ENCODE measurements at regions not wholly inside any gene's neighbourhood (a gene's known extent, or its start where the extent isn't known, plus 50 kb on each side); places are given as distances from the start of the nearest gene placed in this dataset.

- TF ChIP-seq CTCF (IDR thresholded peaks at IDR 0.05; ENCODE audit: borderline replicate concordance, extremely low read depth, low read length, poor library complexity, severe bottlenecking) (no peak), EZH2 (IDR thresholded peaks at IDR 0.05; ENCODE audit: borderline replicate concordance, low read depth, low read length, severe bottlenecking) (no peak)
These were observed 908.3 kb downstream of the TUSC7 start for GRCh38 chr3:117617906-117618305.
